SK-N-SH treated with all-trans-retinoic acid at 6 μM for 48 hours (cell line): ENCODE measurements at regions not wholly inside any gene's neighbourhood (a gene's known extent, or its start where the extent isn't known, plus 50 kb on each side); places are given as distances from the start of the nearest gene placed in this dataset.

Experiments used
- BACH2 ChIP-seq: fragments of 250-450 bp; sonication (Bioruptor Pico); IDR thresholded peaks from 2 replicates; pipeline ENCODE4 v1.9.0; 2021; ENCODE audit warnings: mild to moderate bottlenecking, borderline replicate concordance
- CREB5 ChIP-seq: fragments of 250-450 bp; sonication (Bioruptor Pico); IDR thresholded peaks from 2 replicates; pipeline ENCODE4 v1.5.1; 2020; ENCODE audit warnings: low read depth, mild to moderate bottlenecking, moderate library complexity
- CSRNP3 ChIP-seq: fragments of 250-450 bp; sonication (Bioruptor Pico); IDR thresholded peaks from 2 replicates; pipeline ENCODE4 v1.5.1; 2021; ENCODE audit warnings: mild to moderate bottlenecking, moderate library complexity
- ISL1 ChIP-seq: fragments of 250-450 bp; sonication (Bioruptor Pico); IDR thresholded peaks from 2 replicates; pipeline ENCODE4 v2.1.2; 2022; ENCODE audit warnings: mild to moderate bottlenecking, moderate library complexity
- PPARA ChIP-seq: fragments of 250-450 bp; sonication (Bioruptor Pico); IDR thresholded peaks from 2 replicates; pipeline ENCODE4 v1.5.0; 2020; ENCODE audit warnings: mild to moderate bottlenecking, borderline replicate concordance
- RARB ChIP-seq: fragments of 250-450 bp; sonication (Bioruptor Pico); IDR thresholded peaks from 2 replicates; pipeline ENCODE4 v1.8.0; 2021; ENCODE audit warnings: mild to moderate bottlenecking, moderate library complexity
- SNAI2 ChIP-seq: fragments of 250-450 bp; sonication (Bioruptor Pico); IDR thresholded peaks from 2 replicates; pipeline ENCODE4 v1.5.0; 2020; ENCODE audit warnings: mild to moderate bottlenecking, moderate library complexity
- ZFP3 ChIP-seq: fragments of 250-450 bp; sonication (Bioruptor Pico); IDR thresholded peaks from 2 replicates; pipeline ENCODE4 v1.5.0; 2020; ENCODE audit warnings: mild to moderate bottlenecking, moderate library complexity
- ZFP30 ChIP-seq: fragments of 450-650 bp; formaldehyde crosslinking; IDR thresholded peaks from 2 replicates; pipeline ENCODE4 v1.5.0; 2022; ENCODE audit warnings: mild to moderate bottlenecking, moderate library complexity
- TF ChIP-seq, protein P1 (sequence below): fragments of 250-450 bp; sonication (Bioruptor Pico); IDR thresholded peaks from 2 replicates; pipeline ENCODE4 v1.5.0; 2020; ENCODE audit warnings: mild to moderate bottlenecking, moderate library complexity

DNA sequence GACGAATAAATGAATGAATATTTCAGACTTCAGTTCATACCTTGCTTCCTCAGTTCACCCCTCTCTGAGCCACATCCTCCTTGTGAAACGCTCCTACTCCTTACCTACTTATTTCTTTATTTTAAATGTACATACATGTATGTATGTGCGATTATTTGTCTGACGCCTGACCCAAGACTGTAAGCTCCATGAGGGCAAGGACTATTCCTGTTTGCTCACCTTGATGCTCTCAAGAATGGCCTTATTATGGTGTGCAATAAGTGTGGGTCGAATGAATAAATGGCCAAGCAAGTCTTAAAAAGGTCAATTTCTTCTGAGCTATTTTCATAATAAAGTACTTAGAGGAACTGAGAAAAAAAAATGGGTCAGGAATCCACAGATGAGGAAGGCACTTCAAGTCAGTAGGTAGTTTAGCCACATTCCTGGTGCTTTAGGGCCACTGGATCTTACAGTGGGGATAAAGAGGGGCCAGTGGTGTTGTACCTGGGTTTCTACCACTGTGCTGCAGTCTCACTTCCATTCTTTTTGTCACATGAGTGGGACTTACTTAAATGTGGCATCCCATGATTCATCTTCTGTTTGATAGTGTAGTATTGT lies 74.7 kb downstream of the SDC1 start:
- no peak for TF ChIP-seq ZFP3 (CRISPR knock-in tag)
- no peak for TF ChIP-seq PPARA (CRISPR knock-in tag)
- TF ChIP-seq SNAI2, result no peak
- no peak for TF ChIP-seq RARB
- TF ChIP-seq, protein P1, sequence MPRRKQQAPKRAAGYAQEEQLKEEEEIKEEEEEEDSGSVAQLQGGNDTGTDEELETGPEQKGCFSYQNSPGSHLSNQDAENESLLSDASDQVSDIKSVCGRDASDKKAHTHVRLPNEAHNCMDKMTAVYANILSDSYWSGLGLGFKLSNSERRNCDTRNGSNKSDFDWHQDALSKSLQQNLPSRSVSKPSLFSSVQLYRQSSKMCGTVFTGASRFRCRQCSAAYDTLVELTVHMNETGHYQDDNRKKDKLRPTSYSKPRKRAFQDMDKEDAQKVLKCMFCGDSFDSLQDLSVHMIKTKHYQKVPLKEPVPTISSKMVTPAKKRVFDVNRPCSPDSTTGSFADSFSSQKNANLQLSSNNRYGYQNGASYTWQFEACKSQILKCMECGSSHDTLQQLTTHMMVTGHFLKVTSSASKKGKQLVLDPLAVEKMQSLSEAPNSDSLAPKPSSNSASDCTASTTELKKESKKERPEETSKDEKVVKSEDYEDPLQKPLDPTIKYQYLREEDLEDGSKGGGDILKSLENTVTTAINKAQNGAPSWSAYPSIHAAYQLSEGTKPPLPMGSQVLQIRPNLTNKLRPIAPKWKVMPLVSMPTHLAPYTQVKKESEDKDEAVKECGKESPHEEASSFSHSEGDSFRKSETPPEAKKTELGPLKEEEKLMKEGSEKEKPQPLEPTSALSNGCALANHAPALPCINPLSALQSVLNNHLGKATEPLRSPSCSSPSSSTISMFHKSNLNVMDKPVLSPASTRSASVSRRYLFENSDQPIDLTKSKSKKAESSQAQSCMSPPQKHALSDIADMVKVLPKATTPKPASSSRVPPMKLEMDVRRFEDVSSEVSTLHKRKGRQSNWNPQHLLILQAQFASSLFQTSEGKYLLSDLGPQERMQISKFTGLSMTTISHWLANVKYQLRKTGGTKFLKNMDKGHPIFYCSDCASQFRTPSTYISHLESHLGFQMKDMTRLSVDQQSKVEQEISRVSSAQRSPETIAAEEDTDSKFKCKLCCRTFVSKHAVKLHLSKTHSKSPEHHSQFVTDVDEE (CRISPR knock-in tag), result no peak
- no peak for TF ChIP-seq BACH2 (CRISPR knock-in tag)
- no peak for TF ChIP-seq CREB5 (CRISPR knock-in tag)
- TF ChIP-seq CSRNP3 (CRISPR knock-in tag), result no peak
- no peak for TF ChIP-seq ZFP30 (CRISPR knock-in tag)
- no peak for TF ChIP-seq ISL1 (CRISPR knock-in tag)
